GM12864 (cell line): ENCODE measurements at regions not wholly inside any gene's neighbourhood (a gene's known extent, or its start where the extent isn't known, plus 50 kb on each side); places are given as distances from the start of the nearest gene placed in this dataset.
"Not testable (repeated sequence)": the region's sequence is repeated elsewhere in the genome, so short reads cannot be mapped to it uniquely, and the experiment has no call there.

Source experiments
- DNase-seq: peaks from one replicate; pipeline ENCODE4 v3.0.0-alpha.2; 2011; ENCODE audit warnings: low read depth
- H3K4me3 ChIP-seq: 2 replicates; pipeline ENCODE4 v1.5.1; 2011; ENCODE audit warnings: mild to moderate bottlenecking, low read depth, low read length, control low read depth
- TF ChIP-seq, protein P1 (sequence below): IDR thresholded peaks from 2 replicates; pipeline ENCODE4 v1.5.1; 2011; ENCODE audit warnings: low read depth, mild to moderate bottlenecking, moderate library complexity, low read length, control low read depth, inconsistent platforms; ENCODE audit errors: missing control alignments

DNA sequence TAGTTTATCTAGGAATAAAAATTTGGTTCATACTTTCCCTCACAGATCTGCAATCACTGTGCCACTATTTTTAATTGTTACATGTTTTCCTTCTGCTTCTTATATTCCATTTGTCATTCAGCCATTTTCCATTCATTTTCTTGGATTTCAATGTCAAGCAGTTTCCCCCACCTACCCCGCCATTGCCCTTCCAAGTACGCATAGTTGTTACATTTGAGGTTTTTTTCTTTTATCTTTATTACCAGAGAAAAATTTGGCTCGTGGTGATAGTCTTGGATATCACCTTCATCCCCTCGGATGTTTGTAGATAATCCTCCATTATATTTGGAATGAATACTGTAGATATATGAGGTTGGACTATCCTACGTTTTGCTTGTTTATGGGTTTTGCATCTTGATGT lies 159.7 kb downstream of the CRPPA start:
- DNase-seq: no peak
- TF ChIP-seq, protein P1, sequence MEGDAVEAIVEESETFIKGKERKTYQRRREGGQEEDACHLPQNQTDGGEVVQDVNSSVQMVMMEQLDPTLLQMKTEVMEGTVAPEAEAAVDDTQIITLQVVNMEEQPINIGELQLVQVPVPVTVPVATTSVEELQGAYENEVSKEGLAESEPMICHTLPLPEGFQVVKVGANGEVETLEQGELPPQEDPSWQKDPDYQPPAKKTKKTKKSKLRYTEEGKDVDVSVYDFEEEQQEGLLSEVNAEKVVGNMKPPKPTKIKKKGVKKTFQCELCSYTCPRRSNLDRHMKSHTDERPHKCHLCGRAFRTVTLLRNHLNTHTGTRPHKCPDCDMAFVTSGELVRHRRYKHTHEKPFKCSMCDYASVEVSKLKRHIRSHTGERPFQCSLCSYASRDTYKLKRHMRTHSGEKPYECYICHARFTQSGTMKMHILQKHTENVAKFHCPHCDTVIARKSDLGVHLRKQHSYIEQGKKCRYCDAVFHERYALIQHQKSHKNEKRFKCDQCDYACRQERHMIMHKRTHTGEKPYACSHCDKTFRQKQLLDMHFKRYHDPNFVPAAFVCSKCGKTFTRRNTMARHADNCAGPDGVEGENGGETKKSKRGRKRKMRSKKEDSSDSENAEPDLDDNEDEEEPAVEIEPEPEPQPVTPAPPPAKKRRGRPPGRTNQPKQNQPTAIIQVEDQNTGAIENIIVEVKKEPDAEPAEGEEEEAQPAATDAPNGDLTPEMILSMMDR: no peak
- H3K4me3 ChIP-seq: no peak overlapping the region

DNA sequence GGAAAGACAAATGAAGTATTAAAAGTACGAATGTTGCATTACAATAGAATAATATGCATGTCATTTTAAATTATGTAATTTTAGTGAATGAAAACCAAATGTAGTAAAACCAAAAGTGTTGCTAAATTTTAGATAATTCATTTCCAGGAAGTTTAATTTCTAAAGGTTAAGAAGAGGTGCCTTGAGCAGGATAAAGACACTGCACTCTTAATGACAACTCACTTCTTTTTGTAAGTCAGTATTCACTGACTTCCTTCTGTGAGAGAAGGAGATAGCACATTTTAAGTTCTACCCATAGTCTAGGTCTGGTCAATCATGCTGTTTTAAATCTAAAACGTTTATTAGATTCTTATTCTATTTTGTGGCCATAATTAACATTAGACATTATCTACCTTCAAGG lies 160.2 kb downstream of the CRPPA start:
- H3K4me3 ChIP-seq: no peak overlapping the region
- TF ChIP-seq, protein P1: no peak
- no peak for DNase-seq

DNA sequence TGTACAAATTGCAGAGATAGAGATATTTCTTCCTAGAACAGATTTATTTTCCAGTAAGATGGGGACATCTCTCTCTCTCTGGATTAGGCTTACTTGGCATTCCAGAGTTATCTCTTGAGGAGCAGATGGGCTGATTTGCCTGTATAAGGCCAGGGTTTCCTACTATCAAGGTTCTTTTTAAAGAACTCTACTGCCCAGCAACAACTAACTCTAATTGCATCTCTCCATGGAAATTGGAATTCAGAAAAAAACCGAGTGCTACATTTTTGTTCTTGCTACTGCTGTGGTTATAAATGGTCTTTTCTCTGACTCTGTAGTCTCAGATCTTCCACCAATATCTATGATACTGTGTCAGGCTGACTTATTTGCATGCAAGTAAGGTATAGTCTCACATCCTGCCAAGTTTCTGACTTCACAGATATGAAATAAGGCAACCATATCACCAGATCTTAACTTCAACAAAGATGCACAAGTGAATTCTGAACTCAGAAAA lies 161.1 kb downstream of the CRPPA start:
- TF ChIP-seq, protein P1: no peak
- no peak overlapping the region for H3K4me3 ChIP-seq
- no peak for DNase-seq

DNA sequence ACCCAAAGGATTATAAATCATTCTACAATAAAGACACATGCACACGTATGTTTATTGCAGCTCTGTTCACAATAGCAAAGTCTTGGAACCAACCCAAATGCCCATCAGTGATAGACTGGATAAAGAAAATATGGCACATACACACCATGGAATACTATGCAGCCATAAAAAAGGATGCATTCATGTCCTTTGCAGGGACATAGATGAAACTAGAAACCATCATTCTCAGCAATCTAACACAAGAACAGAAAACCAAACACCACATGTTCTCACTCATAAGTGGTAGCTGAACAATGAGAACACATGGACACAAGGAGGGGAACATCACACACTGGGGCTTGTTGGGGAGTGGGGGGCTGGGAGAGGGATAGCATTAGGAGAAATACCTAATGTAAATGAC lies 164.9 kb downstream of the CRPPA start:
- H3K4me3 ChIP-seq, DNase-seq: not testable (repeated sequence)

DNA sequence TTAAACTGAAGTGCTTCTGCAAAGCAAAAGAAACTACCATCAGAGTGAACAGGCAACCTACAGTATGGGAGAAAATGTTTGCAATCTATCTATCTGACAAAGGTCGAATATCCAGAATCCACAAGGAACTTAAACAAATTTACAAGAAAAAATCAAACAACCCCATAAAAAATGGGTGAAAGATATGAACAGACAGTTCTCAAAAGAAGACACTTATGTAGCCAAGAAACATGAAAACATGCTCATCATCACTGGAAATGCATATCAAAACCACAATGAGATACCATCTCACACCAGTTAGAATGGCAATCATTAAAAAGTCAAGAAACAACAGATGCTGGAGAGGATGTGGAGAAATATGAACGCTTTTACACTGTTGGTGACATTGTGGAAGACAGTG lies 165.4 kb downstream of the CRPPA start:
- not testable (repeated sequence) for DNase-seq, H3K4me3 ChIP-seq

DNA sequence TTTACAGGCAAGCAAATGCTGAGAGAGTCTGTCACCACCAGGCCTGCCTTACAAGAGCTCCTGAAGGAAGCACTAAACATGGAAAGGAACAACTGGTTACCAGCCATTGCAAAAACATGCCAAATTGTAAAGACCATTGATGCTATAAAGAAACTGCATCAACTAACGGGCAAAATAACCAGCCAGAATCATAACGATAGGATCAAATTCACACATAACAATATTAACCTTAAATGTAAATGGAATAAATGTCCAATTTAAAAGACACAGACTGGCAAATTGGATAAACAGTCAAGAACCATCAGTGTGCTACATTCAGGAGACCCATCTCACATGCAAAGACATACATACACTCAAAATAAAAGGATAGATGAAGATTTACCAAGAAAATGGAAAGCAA lies 170.7 kb downstream of the CRPPA start:
- not testable (repeated sequence) for H3K4me3 ChIP-seq, DNase-seq

DNA sequence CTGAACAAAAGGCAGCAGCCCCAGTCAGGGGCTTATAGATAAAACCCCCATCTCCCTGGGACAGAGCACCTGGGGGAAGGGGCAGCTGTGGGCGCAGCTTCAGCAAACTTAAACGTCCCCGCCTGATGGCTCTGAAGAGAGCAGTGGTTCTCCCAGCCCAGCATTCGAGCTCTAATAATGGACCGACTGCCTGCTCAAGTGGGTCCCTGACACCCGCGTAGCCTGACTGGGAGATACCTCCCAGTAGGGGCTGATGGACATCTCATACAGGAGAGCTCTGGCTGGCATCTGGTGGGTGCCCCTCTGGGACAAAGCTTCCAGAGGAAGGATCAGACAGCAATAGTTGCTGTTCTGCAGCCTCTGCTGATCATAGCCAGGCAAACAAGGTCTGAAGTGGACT lies 172.1 kb downstream of the CRPPA start:
- not testable (repeated sequence) for H3K4me3 ChIP-seq, DNase-seq

DNA sequence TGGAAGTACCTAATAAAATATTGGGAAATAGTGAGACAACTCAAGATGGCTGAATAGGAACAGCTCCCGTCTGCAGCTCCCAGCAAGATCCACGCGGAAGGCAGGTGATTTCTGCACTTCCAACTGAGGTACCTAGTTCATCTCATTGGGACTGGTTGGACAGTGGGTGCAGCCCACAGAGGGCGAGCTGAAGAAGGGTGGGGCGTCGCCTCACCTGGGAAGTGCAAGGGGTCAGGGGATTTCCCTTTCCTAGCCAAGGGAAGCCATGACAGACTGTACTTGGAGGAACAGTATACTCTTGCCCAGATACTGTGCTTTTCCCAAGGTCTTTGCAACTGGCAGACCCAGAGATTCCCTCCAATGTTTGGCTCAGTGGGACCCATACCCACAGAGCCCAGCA lies 172.8 kb downstream of the CRPPA start:
- DNase-seq, H3K4me3 ChIP-seq: not testable (repeated sequence)

DNA sequence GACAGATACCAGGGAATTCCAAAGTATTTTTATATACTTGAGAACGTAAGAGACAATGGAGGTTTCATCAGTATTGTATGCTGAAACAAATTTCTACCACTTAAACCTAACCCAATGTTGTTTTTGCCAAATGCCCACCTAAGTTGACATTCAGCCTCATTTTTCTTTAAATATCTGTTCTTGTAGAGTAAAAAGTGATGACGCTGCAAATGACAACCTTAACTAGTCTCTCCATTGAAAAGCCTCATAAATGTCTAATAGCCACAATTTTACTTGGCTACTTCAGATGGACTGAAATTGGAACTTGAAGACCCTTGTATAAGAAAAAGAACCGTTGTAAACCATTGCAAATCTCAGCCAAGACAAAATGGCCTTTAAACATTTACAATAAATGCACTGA lies 176.9 kb downstream of the CRPPA start:
- H3K4me3 ChIP-seq: no peak overlapping the region

DNA sequence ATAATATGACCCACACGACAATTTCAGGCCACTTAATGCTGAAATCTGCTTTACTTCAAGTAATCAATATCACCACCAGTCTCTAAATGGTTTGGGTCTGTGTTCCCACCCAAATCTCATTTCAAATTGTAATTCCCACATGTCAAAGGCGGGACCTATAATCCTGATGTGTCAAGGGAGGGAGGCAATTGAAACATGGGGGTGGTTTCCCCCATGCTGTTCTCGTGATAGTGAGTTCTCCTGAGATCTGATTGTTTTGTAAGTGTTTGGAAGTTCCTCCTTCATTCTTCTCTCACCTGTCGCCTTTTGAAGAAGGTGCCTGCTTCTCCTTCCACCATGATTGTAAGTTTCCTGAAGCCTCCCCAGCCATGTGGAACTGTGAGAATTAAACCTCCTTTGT lies 178.4 kb downstream of the CRPPA start:
- no peak for DNase-seq
- TF ChIP-seq, protein P1: no peak

More for the DNA sequence above, 176.9 kb downstream of the CRPPA start:
- DNase-seq: no peak
- TF ChIP-seq, protein P1: no peak

More for the DNA sequence above, 178.4 kb downstream of the CRPPA start:
- H3K4me3 ChIP-seq: no peak overlapping the region
